ENCODE measurements at regions not wholly inside any gene's neighbourhood (a gene's known extent, or its start where the extent isn't known, plus 50 kb on each side); places are given as distances from the start of the nearest gene placed in this dataset.

DNA sequence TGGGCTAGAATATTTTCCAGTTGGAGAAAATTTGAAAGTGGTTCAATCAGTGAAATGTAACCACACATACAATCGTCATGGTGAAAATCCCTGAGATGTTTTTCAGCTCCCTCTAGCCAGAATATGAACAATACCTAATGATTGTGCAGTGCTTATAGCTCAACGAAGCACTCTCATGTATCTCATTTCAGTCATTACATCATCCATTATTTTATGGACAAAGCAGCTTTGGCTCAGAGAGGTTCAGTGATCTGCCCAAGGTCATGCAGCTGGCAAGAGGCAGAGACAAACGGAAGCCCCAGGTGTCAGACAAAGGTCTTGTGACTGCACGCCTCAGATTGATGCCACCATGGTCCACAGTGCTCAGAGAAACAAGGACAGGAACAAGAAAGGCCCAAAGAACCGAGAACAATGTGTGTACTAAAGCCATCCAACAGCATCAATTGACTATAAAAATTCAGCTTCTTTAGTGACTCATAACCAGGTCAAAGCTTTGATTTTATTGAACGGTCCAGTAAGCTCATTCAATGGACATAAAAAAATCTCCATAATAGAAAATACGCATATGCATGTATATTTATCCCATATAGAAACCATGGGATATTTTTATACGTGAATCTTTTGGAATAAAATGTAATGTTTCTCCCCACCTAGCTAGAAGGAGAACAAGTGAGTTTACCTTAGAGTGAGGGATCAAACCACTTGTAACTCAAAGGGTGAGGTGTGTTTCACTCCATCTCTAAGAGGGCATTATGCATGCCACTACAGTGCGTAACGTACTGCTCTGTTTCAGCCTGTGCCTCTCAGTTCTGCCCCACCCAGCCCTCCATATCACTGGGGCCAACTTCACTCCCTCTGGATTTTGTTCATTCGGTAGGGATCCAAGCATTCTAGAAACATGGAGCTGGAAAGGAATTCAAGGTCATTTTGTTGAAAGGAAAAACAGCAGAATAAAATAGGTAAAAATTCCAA, 141.8 kb downstream of the GRIN2B start:
- no peak for FAIRE-seq

DNA sequence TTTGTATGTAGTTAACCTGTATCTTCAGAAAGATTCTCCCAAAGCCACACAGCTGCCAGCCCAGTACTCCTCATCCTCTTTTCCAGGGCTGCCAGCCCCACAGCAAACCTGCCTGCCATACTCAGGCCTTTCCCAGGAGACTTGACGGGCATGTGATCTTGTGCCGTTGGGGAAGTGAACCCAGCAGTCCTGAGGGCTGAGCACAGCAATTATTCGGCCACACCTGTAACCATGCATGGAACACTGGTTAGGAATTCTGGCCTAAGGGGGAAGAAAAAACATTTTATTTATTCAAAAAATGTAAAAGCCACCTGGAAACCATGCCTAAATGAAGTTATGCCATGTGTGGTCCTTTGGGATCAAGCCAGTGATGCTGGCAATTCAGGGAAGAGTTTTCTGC, 145.3 kb downstream of the GRIN2B start:
- no peak for FAIRE-seq

- no peak for FAIRE-seq
Measured at GRCh38 chr12:13835652-13836051, 145.8 kb downstream of the GRIN2B start.

DNA sequence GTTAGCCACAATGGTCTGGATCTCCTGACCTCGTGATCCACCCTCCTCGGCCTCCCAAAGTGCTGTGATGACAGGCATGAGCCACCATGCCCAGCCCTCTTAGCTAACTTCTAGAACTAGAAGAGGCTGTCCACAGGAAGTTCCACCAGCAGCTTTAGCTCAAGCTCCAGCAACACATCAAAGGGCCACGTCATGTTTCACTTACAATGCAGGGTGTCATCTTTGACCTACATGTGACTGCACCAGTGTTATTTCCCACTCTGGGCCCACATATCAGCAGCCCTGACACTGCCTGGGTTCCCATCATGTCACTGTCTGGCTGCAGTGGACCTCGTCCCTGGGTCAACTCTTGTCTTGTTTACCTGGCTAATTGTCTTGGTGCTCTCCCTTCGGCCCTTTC, 147.2 kb downstream of the GRIN2B start:
- no peak for FAIRE-seq

- FAIRE-seq = no peak
Measured at GRCh38 chr12:13817131-13817530, 164.3 kb downstream of the GRIN2B start.

- no peak for FAIRE-seq
Measured at GRCh38 chr12:13816394-13816793, 165.0 kb downstream of the GRIN2B start.

DNA sequence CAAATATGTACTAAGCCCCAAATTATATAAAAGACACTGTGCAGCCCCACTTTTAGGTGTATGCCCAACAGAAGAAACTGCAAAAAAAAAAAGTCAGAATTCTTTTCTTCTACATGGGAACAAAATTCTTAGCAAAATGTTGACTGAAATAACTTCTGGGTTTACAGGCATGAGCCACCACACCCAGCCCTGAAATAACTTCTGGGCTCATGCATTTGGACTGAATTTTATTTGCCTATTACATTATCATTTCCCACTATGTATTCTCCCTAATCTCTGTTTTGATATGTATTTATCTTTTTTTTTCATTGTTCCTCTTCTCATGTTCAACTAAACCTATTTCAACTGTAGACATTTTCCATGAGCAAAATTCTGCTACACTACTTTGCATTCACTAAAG, 169.2 kb downstream of the GRIN2B start:
- FAIRE-seq = no peak

GRCh38 chr12:13811061-13811460, 170.3 kb downstream of the GRIN2B start:
- FAIRE-seq = no peak

- FAIRE-seq = no peak
Measured at GRCh38 chr12:13805041-13805440, 176.4 kb downstream of the GRIN2B start.

DNA sequence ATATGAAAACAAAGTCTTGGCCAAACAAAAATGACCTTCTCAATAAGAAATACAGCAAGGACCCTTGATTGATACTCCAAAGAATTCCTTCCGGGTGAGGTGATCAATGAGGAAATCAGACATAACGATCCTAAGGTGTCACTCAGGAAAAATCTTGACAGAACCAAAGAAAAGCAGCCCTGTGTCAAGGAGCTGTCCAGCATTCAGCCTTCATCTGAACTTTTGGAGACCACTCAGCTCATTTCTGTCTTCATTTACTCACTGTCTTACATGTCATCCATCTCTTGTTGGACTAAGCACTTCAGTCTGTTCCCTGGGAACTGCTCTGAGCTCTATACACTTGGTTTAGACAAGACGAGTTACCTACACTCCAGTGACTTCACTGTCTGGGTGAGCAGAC, 179.9 kb downstream of the GRIN2B start:
- no peak for FAIRE-seq

DNA sequence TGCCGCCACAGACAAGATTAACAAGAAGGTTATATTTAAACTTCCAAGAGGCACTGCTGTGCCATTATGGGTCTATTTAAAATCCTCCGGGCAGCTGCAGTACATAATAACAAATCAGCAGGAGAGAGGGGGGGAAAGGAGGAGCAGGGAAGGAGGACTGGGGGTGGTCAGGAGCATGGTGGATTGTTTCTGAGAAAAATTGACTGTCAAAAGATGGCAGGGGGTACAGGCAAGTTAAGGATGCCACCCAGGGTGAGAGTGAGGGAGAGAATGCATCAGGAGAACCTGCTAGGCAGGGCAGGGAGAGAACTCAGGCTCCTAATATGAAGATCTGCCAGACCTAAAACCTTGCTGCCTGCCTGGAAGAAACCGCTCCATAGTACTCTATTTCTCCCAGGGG, 181.8 kb downstream of the GRIN2B start:
- no peak for FAIRE-seq

GRCh38 chr12:13798162-13798561, 183.2 kb downstream of the GRIN2B start:
- FAIRE-seq = no peak

GRCh38 chr12:13794706-13795105, 186.7 kb downstream of the GRIN2B start:
- FAIRE-seq = no peak

DNA sequence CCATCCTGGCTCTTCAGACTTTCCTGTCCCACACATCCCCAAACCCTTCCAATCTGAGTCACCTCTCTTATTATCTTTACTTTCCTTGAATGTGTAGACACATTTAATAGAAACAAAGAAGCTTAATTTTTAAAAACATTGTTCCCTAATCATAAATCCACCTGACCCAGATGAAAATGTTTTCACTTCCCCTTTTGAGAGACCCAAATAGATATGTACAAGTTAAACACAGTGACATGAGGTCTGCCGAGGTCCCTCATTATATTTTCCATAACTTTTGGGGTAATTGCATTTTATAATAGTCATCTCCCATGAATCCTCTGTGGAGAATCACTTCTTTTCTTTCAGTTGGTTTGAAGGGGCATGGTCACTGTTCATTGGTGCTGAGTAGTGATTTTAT, 191.1 kb downstream of the GRIN2B start:
- FAIRE-seq = no peak

DNA sequence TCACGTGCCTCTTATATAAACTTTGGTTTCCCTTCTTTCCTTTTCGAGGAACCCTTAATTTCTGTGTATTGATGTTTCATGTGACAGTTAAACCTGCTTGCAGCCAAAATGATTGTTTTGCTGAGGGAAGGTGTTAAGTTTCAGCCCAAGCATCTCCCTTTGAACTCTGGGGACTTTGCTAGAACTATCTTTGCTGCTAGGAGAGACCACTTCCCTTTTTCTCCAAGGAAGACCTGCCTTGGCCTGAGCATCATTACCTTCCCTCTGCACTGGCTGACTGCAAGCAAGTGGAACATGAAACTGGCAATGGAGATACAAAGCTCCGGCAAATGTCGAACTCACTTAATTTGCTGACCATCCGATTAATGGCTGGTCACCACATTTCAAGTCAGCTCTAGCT, 192.8 kb downstream of the GRIN2B start:
- FAIRE-seq = no peak

- no peak for FAIRE-seq
Measured at GRCh38 chr12:13786646-13787045, 194.8 kb downstream of the GRIN2B start.

GRCh38 chr12:13784504-13784903, 196.9 kb downstream of the GRIN2B start:
- no peak for FAIRE-seq

- FAIRE-seq = no peak
Measured at GRCh38 chr12:13780453-13780852, 200.9 kb downstream of the GRIN2B start.

GRCh38 chr12:13777374-13777773, 204.0 kb downstream of the GRIN2B start:
- no peak for FAIRE-seq

DNA sequence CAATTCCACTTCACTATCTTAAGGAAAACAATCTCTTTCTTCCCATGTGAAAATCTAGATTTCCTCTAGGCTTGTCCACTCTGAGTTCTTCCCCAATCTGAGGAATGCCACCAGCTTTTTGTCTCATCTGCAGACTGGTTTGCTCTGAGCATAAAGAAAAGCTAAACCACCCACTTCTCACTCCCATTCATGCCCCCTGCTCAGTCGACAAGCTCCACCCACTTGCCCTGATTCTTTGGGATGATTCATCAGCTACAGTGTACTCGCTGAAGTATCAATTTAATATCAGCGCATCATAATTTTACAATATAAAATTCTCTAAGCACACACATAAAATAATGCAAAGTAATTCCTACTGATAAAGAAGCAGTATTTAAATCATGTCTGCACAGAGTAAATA, 209.1 kb downstream of the GRIN2B start:
- FAIRE-seq = no peak

DNA sequence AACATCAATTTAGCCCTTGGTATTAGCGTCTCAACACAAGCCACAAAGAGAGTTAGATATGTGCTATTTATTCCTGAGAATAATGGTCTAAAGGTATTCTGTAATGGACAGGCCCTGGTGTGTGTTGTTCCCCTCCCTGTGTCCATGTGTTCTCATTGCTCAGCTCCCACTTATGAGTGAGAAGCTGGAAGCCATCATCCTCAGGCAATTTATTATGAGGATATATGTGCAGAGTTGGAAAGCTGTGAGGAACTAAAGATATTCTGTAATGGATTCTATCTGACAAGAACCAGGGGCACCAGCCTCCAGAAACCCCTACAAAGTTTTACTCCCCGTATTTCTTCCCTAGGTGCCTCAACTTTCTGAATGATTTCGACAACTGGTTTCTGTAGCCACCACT, 210.8 kb downstream of the GRIN2B start:
- FAIRE-seq = no peak

DNA sequence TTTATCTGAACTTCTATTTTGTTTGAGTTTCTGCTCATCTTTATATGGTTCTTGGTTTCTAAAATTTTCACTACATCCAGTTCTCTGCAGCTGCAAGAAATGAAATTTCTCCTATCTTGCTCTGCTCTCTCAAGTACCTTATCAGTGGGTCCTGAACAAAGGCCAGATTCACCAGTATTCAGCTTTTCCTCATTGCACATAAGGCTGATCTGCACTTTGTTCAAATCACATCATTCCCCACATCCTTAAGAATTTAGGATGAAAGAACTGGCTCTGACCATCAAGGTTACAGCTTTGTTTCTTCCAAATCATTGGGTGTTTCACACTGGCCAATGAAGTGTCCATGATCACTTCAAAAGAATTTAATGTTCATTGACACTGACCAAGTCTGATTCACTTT, 211.4 kb downstream of the GRIN2B start:
- FAIRE-seq = no peak

DNA sequence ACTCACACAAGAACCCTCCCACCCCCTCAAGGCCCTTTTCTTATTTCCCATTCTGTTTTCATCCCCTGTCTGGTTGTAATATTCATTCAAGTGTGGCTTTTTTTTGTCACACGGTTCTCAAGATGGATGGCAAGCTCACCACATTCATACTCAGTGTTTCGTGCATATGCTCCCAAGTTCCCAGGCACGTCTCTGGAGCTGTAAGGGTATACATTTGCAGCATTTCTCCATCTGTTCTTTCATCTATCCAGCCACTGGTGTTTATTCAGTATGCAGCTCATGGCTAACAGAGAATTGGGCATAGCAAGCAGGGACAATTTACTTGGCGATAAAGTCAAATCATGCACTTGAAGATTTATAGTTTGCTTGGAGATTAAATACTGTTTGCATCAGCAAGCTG, 212.1 kb downstream of the GRIN2B start:
- no peak for FAIRE-seq

- FAIRE-seq = no peak
Measured at GRCh38 chr12:13764748-13765147, 216.7 kb downstream of the GRIN2B start.

DNA sequence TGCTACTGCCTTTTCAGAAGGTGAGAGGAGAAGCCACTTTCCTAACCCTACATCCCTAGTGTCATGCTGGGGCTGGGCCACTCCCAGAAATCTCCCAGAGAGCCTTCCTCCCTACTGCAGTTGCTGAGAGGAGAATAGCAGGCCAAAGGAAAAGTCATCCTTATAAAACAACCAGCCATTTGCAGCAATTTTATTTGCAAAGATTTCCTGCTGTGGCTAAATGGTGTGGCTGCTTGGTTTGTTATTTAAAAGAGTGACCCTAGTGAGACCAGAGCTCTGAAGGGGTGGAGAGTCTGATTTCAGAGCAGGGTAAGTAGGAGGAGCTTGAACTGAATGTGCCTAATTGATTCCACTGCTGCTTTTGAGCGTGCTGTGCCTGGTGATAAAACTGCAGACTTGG, 232.0 kb downstream of the GRIN2B start:
- no peak for FAIRE-seq
